ENCODE measurements at regions not wholly inside any gene's neighbourhood (a gene's known extent, or its start where the extent isn't known, plus 50 kb on each side); places are given as distances from the start of the nearest gene placed in this dataset.

DNA sequence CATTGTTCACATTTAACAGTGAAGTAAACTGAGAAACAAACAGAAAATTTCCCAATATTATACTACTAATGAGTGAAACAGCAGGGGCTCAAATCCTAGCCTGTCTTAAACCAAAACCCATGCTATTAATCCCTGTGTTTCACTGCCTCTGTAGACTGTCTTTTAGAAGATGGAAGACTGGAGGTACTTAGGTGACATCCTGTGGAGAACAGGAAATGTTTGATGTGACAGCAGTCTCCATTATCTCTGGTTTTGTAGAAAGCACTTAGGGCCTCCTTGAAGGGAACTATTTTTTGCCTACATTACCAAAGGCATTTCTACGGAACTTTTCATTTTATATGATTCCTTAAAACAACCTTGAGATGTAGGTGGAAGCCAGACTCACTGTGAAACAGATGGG, 288.1 kb upstream of the SORL1-AS1 start:
- Histone ChIP-seq H3K9me3 (no peaks in the 10 kb centered on the region), H3K27me3 (no peaks in the 10 kb centered on the region), H3K27ac (peak overlapping the region in 3 of 4 donors; percentile 23 to 70 (median 35)), H3K36me3 (no peaks in the 10 kb centered on the region), H3K4me3 (no peak overlapping the region), H3K4me1 (no peaks in the 10 kb centered on the region)
- no peak for DNase-seq
- TF ChIP-seq CTCF (IDR thresholded peaks at IDR 0.05) (no peak), POLR2A (IDR thresholded peaks at IDR 0.05) (no peak)

GRCh38 chr11:121733858-121734257, 281.1 kb upstream of the SORL1-AS1 start:
- no peak for TF ChIP-seq CTCF (IDR thresholded peaks at IDR 0.05)
- TF ChIP-seq POLR2A (IDR thresholded peaks at IDR 0.05): no peak
- H3K9me3 ChIP-seq: no peaks in the 10 kb centered on the region
- no peak overlapping the region for H3K4me3 ChIP-seq
- no peaks in the 10 kb centered on the region for H3K4me1 ChIP-seq
- no peak overlapping the region for H3K27ac ChIP-seq
- H3K27me3 ChIP-seq: no peaks in the 10 kb centered on the region
- no peaks in the 10 kb centered on the region for H3K36me3 ChIP-seq
- no peak for DNase-seq

DNA sequence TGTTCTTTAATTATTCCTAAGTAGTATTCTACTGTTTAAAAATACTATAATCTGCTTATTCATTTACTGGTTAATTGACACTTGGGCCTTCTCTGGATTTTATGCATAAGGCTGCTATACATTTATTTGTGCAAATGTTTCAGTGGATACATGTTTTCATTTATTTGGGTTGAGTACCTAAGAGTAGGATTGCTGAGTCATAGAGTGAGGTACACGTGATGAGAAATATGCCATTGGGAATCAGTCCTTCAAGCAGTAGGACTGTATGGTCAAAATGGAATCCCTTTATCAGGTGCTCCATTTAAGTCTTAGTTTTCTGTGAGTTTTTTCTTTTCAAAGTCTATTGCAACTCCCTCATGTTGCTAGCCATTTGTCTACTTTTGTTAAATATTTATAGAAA, 275.2 kb upstream of the SORL1-AS1 start:
- Histone ChIP-seq H3K4me3 (no peak overlapping the region), H3K27me3 (no peaks in the 10 kb centered on the region), H3K9me3 (no peaks in the 10 kb centered on the region), H3K36me3 (no peaks in the 10 kb centered on the region), H3K4me1 (no peaks in the 10 kb centered on the region), H3K27ac (no peak overlapping the region)
- TF ChIP-seq POLR2A (IDR thresholded peaks at IDR 0.05): no peak
- TF ChIP-seq CTCF (IDR thresholded peaks at IDR 0.05): no peak
- DNase-seq: no peak

GRCh38 chr11:121723246-121723741, 270.5 kb upstream of the SORL1-AS1 start:
- Histone ChIP-seq H3K27ac (peak overlapping the region in 3 of 4 donors; percentile 40 to 90 (median 55)), H3K36me3 (no peaks in the 10 kb centered on the region), H3K27me3 (no peaks in the 10 kb centered on the region), H3K9me3 (no peaks in the 10 kb centered on the region), H3K4me3 (peak overlapping the region in 3 of 4 donors; percentile 15 to 45 (median 22)), H3K4me1 (no peaks in the 10 kb centered on the region)
- no peak for DNase-seq
- TF ChIP-seq CTCF (IDR thresholded peaks at IDR 0.05): no peak
- TF ChIP-seq POLR2A (IDR thresholded peaks at IDR 0.05): no peak

- no peak for TF ChIP-seq CTCF (IDR thresholded peaks at IDR 0.05)
- TF ChIP-seq POLR2A (IDR thresholded peaks at IDR 0.05): no peak
- Histone ChIP-seq H3K4me1 (no peaks in the 10 kb centered on the region), H3K36me3 (no peaks in the 10 kb centered on the region), H3K27ac (peak overlapping the region; percentile 5 to 90 (median 48)), H3K4me3 (peak overlapping the region in 3 of 4 donors; percentile 15 to 45 (median 22)), H3K27me3 (no peaks in the 10 kb centered on the region), H3K9me3 (no peaks in the 10 kb centered on the region)
- DNase-seq: peak in 1 of 3 donors; percentile 58
These were observed 269.9 kb upstream of the SORL1-AS1 start for GRCh38 chr11:121722431-121723245.

All from Peyer's patch (tissue), 4 donors.